ENCODE measurements at regions not wholly inside any gene's neighbourhood (a gene's known extent, or its start where the extent isn't known, plus 50 kb on each side); places are given as distances from the start of the nearest gene placed in this dataset.

DNA sequence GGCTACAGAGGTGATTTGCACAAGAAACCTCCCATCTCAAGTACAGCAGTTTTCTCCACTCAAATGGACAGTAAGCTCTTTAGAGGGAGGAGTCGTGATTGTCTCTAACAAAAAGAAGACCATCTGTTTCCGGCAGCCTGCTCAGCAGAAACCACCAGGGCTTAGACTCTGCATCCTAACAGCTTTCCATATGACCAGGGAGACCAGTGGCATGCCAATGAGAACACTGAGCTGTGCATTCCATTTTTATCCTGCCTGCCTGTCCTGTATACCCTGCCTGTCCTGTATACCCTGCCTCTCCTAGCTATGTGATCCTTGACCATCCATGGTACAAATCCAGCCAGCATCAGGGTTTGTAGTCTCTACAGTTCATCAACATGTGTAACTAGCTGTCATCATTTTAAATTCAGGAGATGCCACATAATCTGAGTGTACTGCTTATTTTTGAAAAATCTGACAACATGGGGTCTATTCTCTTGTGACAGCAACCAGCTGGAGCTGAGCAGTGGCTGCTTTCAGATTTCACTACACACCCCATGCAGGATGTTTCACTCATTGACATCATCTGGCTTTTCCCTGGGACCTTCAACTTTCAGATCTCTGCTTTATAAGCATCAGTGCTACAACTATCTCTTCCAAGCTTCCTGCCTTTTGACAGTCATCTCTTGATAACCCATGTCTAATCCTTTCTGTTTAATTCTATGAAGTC, 50.5 kb upstream of the POU2AF2 start:
- DNase-seq (ENCODE audit: low read depth, low spot score), result no peak

DNA sequence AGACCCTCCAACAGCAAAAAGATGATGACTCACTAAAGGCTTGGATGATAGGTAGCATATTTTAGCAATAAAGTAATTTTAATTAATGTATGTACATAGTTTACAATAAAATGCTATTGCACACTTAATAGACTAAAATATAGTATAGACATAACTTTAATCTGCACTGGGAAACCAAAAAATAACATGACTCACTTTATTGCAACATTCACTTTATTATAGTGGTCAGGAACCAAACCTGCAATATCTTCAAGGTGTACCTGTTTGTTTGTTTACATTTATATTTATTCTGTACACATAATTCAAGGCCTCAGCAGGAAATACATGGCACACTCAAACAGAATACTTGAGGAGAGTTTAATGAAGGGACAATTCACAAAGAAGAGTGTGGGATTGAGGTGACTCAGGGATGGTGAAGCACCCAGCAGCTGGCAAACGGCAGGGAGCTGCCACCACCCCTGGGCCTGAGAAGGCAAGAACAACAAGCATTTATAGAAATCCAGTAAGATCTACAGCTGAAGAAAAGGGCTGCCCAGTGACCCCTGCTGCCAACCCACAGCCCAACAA, 51.5 kb upstream of the POU2AF2 start:
- no peak for DNase-seq (ENCODE audit: low read depth, low spot score)

DNA sequence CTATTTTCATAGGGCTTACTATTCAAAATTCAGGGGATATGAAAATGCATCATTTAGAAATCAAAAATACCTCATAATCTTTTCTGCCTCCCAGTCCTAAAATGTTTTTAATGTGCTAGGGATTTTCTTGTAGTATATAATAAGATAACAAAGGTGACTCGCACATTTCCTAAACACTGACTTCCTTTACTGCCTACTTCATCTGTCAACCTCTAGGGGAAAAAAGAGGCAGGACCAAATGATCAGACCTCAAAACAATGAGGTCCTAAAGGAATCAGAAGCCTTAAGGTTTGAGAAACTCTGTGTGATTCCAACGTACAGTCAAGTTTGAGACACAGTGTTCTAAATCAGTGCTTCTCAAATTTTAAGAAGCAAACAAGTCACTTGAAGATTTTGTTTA, 56.1 kb upstream of the POU2AF2 start:
- no peak for DNase-seq (ENCODE audit: low read depth, low spot score)

DNA sequence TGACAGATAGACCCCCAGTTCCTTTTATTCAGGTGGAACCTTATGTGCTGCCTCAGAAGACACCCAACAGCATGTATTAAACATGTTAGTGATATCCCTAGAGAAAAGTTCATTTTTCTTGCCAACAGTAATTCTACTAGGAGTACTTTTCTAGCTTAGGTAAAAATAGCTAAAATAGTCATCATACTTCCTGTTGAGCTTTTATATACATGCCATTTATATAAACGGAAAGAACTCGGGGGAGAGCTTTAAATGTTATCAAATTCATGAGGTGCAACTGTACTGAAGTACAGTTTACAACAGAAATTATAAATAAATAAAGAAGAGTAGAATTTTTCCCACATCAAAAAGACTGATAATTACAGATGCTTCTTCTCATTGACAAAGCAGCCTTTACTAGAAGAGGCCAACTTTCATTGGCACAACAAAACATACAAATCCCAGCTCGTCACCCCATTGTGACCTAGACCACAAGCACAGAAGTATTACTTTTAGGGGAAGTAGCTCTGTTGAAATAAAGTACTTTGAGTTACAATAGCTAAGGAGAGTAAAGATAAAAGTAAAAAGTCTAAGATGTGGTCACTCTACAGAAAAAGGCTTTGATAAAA, 59.1 kb upstream of the POU2AF2 start:
- no peak for DNase-seq (ENCODE audit: low read depth, low spot score)

DNA sequence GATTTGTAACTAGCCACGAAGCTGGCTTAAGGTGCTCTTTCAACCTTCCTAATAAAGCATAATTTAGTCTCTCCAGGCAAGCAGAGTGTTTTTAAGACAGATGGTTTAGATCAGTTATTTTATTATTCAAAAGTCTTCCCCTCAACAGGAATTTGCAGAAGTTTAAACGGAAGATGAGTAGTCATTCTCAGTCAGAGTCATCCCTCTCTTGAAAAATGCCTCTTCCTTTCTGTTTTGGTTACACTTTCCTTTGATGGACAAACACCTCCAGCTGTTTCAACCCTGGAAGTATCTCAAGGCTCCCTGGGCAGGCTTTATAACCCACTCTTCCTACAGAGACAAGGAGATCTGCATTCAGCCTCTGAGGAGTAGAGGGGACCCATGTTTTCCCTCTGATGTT, 60.3 kb upstream of the POU2AF2 start:
- DNase-seq (ENCODE audit: low read depth, low spot score), result no peak

DNA sequence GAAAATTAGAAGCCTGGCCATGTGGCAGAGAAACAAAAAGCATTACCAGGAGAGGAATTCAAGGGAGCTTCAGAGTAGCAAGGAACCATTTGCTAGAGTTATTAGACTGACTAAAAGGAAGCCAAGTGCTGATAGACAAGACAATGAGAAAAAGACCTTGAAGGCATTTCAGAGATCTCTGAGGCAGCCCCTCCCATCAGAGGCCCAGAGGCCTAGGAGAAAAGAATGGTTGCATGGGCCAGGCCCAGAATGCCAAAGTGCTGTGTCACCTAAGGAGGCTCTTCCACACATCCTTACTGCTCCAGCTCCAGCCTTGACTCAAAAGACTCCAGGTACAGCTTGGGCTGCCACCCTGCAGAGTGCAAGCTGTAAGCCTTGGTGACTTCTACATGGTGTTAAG, 61.8 kb upstream of the POU2AF2 start:
- no peak for DNase-seq (ENCODE audit: low read depth, low spot score)

DNA sequence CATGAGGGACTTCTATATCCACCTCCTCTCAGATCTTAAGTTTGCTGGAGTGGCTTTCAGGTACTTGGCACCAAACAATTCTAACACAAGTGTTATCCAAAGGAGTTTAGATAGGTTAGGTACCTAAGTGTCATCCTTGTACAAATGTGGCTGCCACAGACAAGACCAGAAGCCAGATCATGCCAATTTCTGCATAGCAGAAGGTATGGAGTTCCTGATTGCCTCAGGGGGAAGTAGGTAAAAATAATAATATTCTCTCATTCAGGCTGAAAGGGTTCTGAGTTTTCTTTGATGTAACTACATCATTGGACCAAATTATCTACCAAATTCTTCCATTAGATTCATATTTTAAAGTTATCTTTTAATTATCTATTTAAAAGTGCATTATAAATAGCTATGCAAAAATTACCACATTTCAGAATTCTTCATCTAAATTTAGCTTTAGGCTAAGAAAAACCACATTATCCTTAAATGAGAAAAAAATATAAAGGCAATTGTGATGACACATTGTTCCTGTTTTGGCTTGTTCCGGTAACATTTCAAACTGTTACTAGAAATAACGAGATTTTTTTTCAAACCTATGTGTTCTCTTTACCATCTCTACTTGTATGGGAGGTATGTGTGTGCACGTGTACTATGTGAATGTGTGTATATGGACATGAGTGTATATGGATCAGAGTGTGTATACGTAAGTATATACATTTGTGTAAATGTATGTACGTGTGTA, 66.2 kb upstream of the POU2AF2 start:
- DNase-seq (ENCODE audit: low read depth, low spot score), result no peak

DNA sequence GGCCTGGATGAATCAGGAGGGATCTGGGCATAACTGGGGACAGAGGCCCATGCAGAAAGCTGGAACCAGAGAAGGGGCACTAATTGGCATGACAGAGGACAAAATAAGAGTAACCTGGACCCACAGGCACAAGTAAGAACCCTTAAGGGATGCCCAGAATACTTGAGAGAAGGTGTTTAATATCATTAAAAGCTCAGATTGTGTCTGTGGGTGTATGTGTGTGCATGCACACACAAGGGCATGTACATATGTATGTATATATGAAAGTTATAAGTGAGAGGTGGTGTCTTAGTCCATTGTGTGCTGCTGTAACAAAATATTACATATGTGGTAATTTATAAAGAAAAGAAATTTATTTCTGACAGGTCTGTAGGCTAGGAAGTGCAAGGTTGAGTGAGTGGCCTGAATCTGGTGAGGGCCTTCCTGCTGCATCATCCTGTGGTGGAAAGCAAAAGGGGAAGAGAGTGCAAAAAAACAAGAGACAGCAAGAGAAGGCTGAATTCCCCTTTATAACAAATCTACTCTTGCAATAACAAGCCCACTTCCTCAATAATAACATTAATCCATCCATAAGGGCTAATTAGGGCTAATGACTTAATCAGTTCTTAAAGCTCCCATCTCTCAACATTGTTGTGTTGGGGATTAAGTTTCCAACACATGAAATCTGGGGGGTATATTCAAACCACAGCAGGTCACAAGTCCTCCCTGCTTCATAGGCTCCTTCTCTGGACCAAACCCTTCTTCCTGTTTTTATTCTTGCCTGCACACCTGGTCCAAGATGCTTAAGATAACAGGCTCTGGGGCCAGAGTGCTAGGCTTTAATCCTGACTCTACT, 68.3 kb upstream of the POU2AF2 start:
- no peak for DNase-seq (ENCODE audit: low read depth, low spot score)

DNA sequence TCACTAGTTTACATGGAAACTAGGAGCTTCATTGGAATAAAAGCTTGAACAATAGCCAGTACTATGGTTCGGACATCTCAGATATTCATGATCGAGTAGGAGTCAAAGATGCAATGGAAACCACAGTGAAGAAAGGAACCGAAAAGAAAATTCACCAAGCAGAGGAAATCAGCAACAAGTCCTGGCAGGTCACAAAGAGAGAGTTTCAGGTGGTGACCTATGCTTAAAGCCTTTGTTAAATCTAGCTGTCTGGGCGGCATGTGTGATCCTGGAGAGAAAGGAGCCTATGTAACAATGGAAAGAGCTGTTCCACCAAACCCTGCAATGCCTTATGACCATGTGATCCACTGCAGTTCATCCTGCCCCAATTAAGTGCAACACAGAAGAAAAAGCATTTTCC, 68.9 kb upstream of the POU2AF2 start:
- DNase-seq (ENCODE audit: low read depth, low spot score), result no peak

DNA sequence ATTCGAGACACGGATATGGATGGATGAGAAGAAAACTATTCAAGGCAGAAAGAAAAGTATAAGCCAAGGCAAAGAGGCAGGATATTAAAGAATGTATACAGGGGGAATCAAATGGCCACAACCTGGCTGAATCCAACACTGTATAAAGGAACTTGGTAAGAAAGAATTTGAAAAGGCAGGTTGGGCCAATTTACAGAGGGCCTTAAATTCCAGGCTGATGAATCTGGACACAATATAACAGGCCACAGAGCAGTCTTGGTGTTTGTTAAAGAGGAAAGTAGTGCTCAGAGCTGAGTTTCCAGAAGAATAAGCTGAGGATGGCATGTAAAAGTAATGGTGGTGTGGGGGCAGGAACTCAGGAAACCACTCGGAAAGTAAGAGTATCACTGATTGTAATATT, 72.3 kb upstream of the POU2AF2 start:
- peak; percentile 52 for DNase-seq (ENCODE audit: low read depth, low spot score)

DNA sequence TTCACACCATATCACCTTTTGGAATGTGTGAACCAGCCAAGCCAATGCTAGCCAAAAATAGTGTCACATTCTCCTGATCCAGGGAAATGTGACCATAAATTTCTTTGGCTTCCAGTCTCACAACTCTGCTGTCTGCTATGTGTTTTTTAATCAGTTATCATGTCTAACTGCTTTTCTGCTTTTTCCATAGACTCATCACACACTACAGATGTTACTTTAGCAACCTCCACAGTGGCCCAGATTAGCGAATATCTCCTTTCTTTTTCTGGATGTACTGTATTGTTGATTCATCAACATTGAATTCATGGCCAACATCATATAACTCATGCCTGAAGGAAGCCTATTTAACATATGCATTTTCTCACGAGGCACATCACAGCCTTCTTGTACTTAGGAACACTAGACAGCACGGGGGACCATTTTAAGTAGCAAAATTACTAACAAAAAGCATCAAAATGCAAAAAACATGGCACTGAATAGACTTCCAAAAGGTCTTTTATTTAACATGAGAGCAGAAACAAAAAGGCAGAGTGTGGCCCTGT, 73.1 kb upstream of the POU2AF2 start:
- no peak for DNase-seq (ENCODE audit: low read depth, low spot score)

DNA sequence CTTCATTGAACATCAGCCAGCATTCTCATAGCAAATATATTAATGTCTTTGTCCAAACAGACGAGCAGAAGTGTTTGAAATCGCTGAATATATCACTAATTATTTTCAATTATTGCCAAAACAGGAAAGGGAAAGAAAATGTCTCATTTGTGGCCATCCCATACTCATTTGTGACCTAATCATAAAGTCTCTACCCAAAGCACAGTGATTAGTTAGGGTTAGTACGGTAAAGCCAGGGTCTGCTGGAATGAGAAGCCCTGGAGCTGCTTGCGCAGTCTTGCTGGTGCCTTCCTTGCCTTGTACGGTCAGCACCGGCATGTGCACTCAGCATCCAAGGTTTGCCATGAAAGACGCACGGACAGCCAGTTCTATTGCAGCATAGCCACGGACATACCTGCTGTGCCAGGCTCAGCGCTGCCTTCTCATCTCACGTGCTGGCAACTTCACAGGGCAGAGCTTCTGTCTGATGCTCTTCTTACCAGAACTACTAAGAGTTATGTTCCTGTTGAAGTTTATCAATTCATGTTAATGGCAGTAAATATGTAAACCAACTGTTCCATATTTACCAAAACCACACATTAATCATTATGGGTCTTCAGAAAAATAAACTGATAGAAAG, 74.7 kb upstream of the POU2AF2 start:
- DNase-seq (ENCODE audit: low read depth, low spot score), result no peak

DNA sequence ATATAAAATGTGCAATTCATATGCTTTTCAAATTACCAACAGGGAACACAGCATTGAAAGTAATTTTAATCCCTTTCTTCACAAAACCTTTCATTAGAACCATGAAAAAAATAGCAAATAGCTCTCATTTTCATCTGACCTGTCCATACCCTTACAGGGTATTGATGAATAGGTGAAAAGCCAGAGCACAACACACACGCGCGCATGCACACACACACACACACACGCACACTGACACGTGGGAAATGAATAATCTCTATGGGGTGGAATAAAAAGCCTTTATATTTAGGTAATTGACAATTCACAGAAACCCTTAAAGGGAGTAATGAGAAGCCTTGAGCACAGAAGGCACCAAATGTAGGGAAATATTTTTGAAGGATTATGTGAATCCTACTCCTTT, 76.2 kb upstream of the POU2AF2 start:
- DNase-seq (ENCODE audit: low read depth, low spot score), result no peak

DNA sequence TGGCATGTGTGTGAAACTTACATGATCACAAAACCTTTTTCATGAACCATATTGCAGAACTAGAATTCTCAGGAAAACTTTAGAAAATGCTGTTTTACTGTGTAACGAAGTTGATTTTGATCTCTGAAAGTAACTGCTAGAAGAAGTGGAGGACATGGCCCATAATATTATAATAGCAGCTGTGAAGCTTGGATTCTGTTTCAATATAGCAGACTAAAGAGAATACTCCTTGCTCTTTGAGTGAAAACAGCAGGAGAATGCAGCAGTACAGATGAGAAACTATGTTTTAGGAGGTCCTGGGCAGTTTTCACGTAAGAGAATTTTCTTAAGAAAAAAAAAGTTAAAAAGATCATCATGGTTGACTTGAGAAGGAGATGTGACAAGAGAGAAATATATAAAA, 76.7 kb upstream of the POU2AF2 start:
- DNase-seq (ENCODE audit: low read depth, low spot score), result no peak

DNA sequence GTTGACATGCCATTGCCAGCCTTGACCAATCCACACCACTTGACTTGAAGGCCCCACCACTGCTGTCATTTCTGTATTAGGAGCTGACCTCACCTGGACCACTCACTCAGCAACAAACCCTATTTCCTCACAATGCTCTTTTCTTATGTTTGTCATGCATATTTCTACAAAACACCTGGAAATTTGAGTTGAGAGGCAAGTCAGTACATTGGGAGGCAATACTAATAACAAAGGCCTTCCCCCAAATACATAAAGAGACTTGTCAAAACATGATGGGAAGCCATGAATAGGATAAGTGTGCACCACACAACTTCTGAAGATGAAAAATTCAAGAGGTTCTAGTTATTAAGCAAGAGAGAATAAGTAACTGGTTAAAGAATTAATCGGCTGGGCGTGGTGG, 77.9 kb upstream of the POU2AF2 start:
- DNase-seq (ENCODE audit: low read depth, low spot score), result no peak

DNA sequence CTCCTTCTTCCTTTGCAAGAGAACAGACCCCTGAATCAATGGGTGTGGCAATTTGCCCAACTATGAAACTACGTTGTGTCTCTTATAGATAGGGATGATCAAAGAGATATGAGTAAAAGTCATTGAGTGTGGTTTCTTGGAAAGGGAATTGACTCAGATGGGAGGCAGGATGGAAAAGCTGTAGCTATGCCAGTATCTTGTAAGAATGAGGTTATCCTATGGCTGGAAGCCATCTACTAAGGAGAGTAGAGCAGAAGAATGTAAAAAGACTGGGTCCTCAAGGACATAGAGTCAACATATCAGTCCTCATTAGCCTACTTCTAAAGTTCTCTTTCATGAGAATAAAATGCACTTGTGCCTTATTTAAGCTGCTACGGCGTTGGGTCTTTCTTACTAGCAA, 78.9 kb upstream of the POU2AF2 start:
- no peak for DNase-seq (ENCODE audit: low read depth, low spot score)

DNA sequence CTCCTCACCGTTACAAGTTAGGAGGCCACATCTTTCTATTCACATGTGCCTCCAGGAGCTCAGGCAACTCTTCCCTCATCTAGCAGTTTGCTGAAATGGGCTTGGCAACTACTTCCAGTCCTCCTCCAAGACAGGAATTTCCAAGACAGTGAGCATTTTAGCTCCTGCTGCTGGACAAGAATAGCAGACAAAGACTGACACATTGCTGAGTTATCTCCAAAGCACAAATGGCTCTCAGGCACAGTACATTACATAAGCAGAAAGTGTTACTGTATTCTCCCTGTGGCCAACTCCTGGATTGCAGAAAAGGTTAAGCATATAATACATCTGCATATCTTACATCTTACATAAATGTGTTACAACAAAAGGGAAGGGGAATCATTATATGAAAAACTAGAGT, 83.2 kb upstream of the POU2AF2 start:
- DNase-seq (ENCODE audit: low read depth, low spot score), result peak; percentile 16

DNA sequence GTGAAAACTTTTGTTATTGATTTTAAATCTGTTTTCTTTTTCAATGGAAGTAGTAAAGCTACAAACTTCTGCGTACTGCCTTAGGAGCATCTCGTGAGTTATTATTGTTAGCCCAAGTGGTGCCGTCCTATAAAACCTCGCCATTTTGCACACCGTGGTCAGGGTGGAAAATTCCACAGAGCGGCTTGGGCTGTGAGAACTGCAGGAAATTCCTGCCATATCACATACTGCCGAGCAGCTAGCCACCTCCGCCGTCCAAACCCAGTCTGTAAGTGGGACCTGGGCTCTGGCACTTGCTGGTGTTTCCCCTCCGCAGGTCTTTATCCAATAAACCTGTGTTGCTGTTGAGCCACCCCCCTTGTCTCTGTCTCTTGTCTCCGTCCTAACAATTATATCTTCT, 88.0 kb upstream of the POU2AF2 start:
- DNase-seq (ENCODE audit: low read depth, low spot score), result no peak

DNA sequence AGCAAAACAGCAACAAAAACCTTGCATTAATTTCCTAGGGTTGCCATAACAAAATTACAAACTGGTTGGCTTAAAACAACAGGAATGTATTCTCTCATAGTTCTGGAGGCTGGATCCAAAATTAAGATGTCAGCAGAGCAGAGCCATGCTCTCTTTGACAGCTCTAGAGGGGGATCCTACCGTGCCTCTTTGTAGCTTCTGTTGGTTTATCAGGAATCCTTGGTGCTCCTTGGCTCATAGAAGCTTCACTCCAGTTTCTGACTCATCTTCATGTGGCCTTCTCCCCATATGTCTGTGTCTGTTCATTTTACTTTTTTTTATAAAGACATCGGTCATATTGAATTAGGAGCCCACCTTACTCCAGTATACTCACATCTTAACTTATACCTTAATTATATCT, 90.5 kb upstream of the POU2AF2 start:
- DNase-seq (ENCODE audit: low read depth, low spot score), result no peak

DNA sequence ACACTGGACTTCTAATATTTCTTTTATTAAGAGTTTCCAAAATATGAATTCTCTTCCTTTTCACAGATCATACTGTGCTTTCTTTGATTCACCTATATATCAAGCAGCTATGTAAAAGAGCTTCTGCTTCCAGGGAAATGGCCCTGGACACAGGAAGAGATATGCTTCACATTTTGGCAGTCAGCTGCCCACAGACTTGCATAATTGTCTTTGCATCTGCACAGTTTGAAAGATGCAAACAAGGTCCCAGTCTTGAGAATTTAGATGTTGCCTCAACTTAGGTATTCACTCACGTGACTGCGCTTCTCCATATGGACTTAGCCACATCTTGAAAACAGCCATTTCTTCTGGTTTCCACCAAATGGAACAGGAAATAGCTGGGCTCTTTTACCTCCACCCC, 92.3 kb upstream of the POU2AF2 start:
- no peak for DNase-seq (ENCODE audit: low read depth, low spot score)

DNA sequence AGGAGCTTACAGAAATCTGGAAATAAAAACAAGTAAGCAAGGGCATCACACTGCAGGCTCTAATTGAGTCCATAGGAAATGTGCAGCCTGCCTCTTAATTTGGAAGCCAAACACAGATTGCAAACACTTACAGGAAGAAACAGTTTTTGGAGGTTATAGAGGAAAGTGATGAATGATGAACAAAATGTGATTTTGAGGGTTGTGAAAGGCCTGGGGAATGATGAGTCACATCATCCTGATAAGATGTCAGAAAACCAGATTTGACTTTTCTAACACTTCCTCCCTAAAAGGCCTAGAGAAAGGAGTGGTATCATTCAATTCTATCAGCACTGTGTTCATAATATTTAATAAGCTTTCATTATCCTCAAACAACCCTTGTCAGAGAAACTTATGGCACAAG, 96.6 kb upstream of the POU2AF2 start:
- no peak for DNase-seq (ENCODE audit: low read depth, low spot score)
